Keratinocyte (primary cell): ENCODE measurements at regions not wholly inside any gene's neighbourhood (a gene's known extent, or its start where the extent isn't known, plus 50 kb on each side); places are given as distances from the start of the nearest gene placed in this dataset.

Source experiments
- DNase-seq: peaks from one replicate; pipeline ENCODE4 v3.0.0-alpha.2; 2011; ENCODE audit warnings: low read depth, missing footprints, low spot score
- FAIRE-seq: peaks from 2 replicates; lab custom pipeline; 2011; peaks lifted over from hg19 to GRCh38; lab: Jason Lieb, UNC
- H2AFZ ChIP-seq: 2 replicates; pipeline ENCODE4 v1.6.0; 2012; ENCODE audit warnings: low read length, control low read depth, inconsistent platforms; ENCODE audit not compliant: control insufficient read depth
- H3K27ac ChIP-seq: 2 replicates; pipeline ENCODE4 v1.5.1; 2011; ENCODE audit warnings: low read length; ENCODE audit not compliant: control insufficient read depth, insufficient read depth
- H3K27me3 ChIP-seq: 3 replicates; pipeline ENCODE4 v1.6.0; 2011; ENCODE audit warnings: low read length; ENCODE audit not compliant: control insufficient read depth, insufficient read depth; ENCODE audit errors: extremely low read depth
- H3K36me3 ChIP-seq, 2 experiments: 2 replicates in 1 of 2; 3 replicates in 1 of 2; pipeline ENCODE4 v1.5.1; 2011; ENCODE audit warnings: low read length in 2 of 2, mild to moderate bottlenecking in 1 of 2; ENCODE audit not compliant: control insufficient read depth in 2 of 2, insufficient read depth in 2 of 2; ENCODE audit errors: extremely low read depth in 1 of 2
- H3K4me1 ChIP-seq: 3 replicates; pipeline ENCODE4 v1.5.1; 2011; ENCODE audit warnings: low read length; ENCODE audit not compliant: control insufficient read depth, insufficient read depth; ENCODE audit errors: extremely low read depth
- H3K4me2 ChIP-seq: 3 replicates; pipeline ENCODE4 v1.6.0; 2011; ENCODE audit warnings: low read depth, low read length; ENCODE audit not compliant: control insufficient read depth, insufficient read depth; ENCODE audit errors: extremely low read depth
- H3K4me3 ChIP-seq, 3 experiments: fragments of 200-600 bp in 1 of 3; sonication (generic) in 1 of 3; 2 replicates in 2 of 3; 3 replicates in 1 of 3; pipeline ENCODE4 v1.5.1; 2011 to 2016; ENCODE audit warnings: low read length in 3 of 3, mild to moderate bottlenecking in 3 of 3, control low read depth in 2 of 3, inconsistent platforms in 1 of 3, low read depth in 1 of 3, mixed read lengths in 1 of 3, mixed run types in 1 of 3, moderate library complexity in 1 of 3; ENCODE audit not compliant: control insufficient read depth in 2 of 3, insufficient read depth in 2 of 3; ENCODE audit errors: extremely low read depth in 1 of 3
- H3K79me2 ChIP-seq: 2 replicates; pipeline ENCODE4 v1.6.0; 2012; ENCODE audit warnings: low read length; ENCODE audit not compliant: control insufficient read depth, insufficient read depth
- H3K9ac ChIP-seq: 3 replicates; pipeline ENCODE4 v1.6.0; 2011; ENCODE audit warnings: low read length; ENCODE audit not compliant: control insufficient read depth, insufficient read depth; ENCODE audit errors: extremely low read depth
- H3K9me1 ChIP-seq: 3 replicates; pipeline ENCODE4 v1.6.0; 2011; ENCODE audit warnings: low read length; ENCODE audit not compliant: control insufficient read depth, insufficient read depth; ENCODE audit errors: extremely low read depth
- H3K9me3 ChIP-seq: 2 replicates; pipeline ENCODE4 v1.5.1; 2012; ENCODE audit warnings: low read depth, low read length; ENCODE audit not compliant: control insufficient read depth
- H4K20me1 ChIP-seq: 3 replicates; pipeline ENCODE4 v1.6.0; 2011; ENCODE audit warnings: low read length; ENCODE audit not compliant: control insufficient read depth, insufficient read depth; ENCODE audit errors: extremely low read depth
- EZH2 ChIP-seq: IDR thresholded peaks from one replicate; pipeline ENCODE4 v1.6.1; 2012; ENCODE audit warnings: inconsistent platforms, mild to moderate bottlenecking, low read length, moderate library complexity
- dilution Hi-C: fragments of 300-500 bp; cut with MboI; formaldehyde crosslinking; loops from one replicate; pipeline ENCODE4 v1.7.0; 2020; ENCODE audit warnings: low sequenced_read_pairs; ENCODE audit not compliant: extremely low pct_ligation_motif_present
- TF ChIP-seq, protein P1 (sequence below), 3 experiments: IDR thresholded peaks in 1 of 3; conservative IDR thresholded peaks in 1 of 3; optimal IDR thresholded peaks in 1 of 3; 2 replicates in 2 of 3; 3 replicates in 1 of 3; pipeline versions ENCODE3 to v1.5.1; 2011; ENCODE audit warnings: low read length in 3 of 3, mild to moderate bottlenecking in 3 of 3, moderate library complexity in 2 of 3, control low read depth in 1 of 3, inconsistent platforms in 1 of 3; ENCODE audit not compliant: insufficient read depth in 2 of 3; ENCODE audit errors: extremely low read depth in 1 of 3

DNA sequence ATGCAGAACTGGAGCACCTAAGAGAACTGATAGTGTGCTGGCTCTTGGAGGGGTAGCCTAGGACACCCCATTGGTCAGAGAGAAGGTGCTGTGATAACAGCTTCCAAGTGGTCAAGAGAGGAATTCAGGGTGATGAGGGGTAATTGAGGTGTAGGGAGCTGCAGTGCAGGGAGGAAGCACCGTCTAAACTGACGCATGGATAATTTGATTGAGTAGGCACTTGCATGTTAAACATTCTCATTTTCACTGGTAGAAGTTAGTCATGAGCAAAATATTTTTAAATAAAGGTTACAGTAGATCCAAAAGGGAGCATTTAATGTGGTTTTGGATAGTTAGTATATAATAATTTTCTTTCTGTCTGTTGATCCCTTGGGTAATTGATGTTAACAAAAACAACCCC lies 155.1 kb upstream of the TCF4 start:
- dilution Hi-C loops = no loop called here
- TF ChIP-seq, protein P1, sequence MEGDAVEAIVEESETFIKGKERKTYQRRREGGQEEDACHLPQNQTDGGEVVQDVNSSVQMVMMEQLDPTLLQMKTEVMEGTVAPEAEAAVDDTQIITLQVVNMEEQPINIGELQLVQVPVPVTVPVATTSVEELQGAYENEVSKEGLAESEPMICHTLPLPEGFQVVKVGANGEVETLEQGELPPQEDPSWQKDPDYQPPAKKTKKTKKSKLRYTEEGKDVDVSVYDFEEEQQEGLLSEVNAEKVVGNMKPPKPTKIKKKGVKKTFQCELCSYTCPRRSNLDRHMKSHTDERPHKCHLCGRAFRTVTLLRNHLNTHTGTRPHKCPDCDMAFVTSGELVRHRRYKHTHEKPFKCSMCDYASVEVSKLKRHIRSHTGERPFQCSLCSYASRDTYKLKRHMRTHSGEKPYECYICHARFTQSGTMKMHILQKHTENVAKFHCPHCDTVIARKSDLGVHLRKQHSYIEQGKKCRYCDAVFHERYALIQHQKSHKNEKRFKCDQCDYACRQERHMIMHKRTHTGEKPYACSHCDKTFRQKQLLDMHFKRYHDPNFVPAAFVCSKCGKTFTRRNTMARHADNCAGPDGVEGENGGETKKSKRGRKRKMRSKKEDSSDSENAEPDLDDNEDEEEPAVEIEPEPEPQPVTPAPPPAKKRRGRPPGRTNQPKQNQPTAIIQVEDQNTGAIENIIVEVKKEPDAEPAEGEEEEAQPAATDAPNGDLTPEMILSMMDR (optimal IDR thresholded peaks at IDR 0.05 in 1 of 3, IDR thresholded peaks at IDR 0.05 in 1 of 3, conservative IDR thresholded peaks at IDR 0.05 in 1 of 3; ENCODE audit: extremely low read depth in 1 of 3, insufficient read depth in 2 of 3, low read length in 3 of 3) = no peak
- TF ChIP-seq EZH2 = no peak
- Histone ChIP-seq H3K9me1 (no peaks in the 10 kb centered on the region), H3K4me1 (no peaks in the 10 kb centered on the region), H3K36me3 (no peaks in the 10 kb centered on the region), H3K27me3 (no peaks in the 10 kb centered on the region), H4K20me1 (no peaks in the 10 kb centered on the region), H3K79me2 (no peaks in the 10 kb centered on the region), H3K4me2 (no peak overlapping the region), H3K9ac (no peak overlapping the region), H3K27ac (no peak overlapping the region), H3K4me3 (no peak overlapping the region), H3K9me3 (no peaks in the 10 kb centered on the region), H2AFZ (no peak overlapping the region)
- DNase-seq (no peak), FAIRE-seq (no peak)

DNA sequence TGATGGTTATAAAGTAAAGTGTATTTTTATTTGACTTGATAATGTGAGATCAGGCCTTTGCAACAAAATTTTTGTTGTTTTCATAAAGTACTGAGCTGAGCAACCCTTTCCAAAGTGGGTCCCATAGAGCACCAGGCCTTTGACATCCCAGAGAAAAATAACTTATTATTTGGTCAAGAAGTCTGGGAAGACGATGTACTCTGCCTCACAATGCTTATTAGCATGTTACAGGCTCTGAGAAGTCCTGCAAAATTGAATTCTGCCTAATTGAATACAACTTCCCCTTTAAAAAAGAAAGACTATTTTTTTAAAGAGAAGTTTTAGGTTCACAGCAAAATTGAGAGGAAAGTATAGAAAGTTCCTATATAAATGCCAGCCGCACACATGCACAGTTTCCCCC lies 151.5 kb upstream of the TCF4 start:
- no peaks in the 10 kb centered on the region for H3K9me3 ChIP-seq
- H3K4me1 ChIP-seq = no peaks in the 10 kb centered on the region
- no peak for TF ChIP-seq EZH2
- TF ChIP-seq, protein P1 (optimal IDR thresholded peaks at IDR 0.05 in 1 of 3, IDR thresholded peaks at IDR 0.05 in 1 of 3, conservative IDR thresholded peaks at IDR 0.05 in 1 of 3; ENCODE audit: extremely low read depth in 1 of 3, insufficient read depth in 2 of 3, low read length in 3 of 3) = no peak
- DNase-seq (no peak), FAIRE-seq (no peak)
- H3K9me1 ChIP-seq = no peaks in the 10 kb centered on the region
- no peaks in the 10 kb centered on the region for H3K27me3 ChIP-seq
- H3K79me2 ChIP-seq = no peaks in the 10 kb centered on the region
- H4K20me1 ChIP-seq = no peaks in the 10 kb centered on the region
- no peak overlapping the region for H2AFZ ChIP-seq
- no peak overlapping the region for H3K4me3 ChIP-seq
- no peaks in the 10 kb centered on the region for H3K36me3 ChIP-seq
- no peak overlapping the region for H3K27ac ChIP-seq
- no peak overlapping the region for H3K9ac ChIP-seq
- dilution Hi-C loops = no loop called here
- H3K4me2 ChIP-seq = no peak overlapping the region
